Muscle layer of colon (tissue), 2 donors: ENCODE measurements at regions not wholly inside any gene's neighbourhood (a gene's known extent, or its start where the extent isn't known, plus 50 kb on each side); places are given as distances from the start of the nearest gene placed in this dataset.

Source experiments
- H3K27ac ChIP-seq: one replicate; pipeline ENCODE4 v1.7.0; 2013; ENCODE audit warnings: low read depth, mild to moderate bottlenecking, low read length, moderate library complexity
- H3K27me3 ChIP-seq, 2 donors: one replicate each; pipeline ENCODE4 v1.7.0; 2013; ENCODE audit warnings: low read length in 2 of 2, mild to moderate bottlenecking in 2 of 2; ENCODE audit not compliant: insufficient read depth in 2 of 2, control insufficient read depth in 1 of 2
- H3K36me3 ChIP-seq: one replicate; pipeline ENCODE4 v1.7.0; 2013; ENCODE audit warnings: mild to moderate bottlenecking, low read length; ENCODE audit not compliant: insufficient read depth
- H3K4me1 ChIP-seq: one replicate; pipeline ENCODE4 v1.7.0; 2013; ENCODE audit warnings: mild to moderate bottlenecking, low read length; ENCODE audit not compliant: insufficient read depth
- H3K4me3 ChIP-seq, 2 donors: one replicate each; pipeline ENCODE4 v1.7.0; 2013; ENCODE audit warnings: low read length in 2 of 2, low read depth in 1 of 2, mild to moderate bottlenecking in 1 of 2, moderate library complexity in 1 of 2
- H3K9ac ChIP-seq: one replicate; pipeline ENCODE4 v1.7.0; 2013; ENCODE audit warnings: low read length
- H3K9me3 ChIP-seq: one replicate; pipeline ENCODE4 v1.7.0; 2013; ENCODE audit warnings: mild to moderate bottlenecking, low read length
- donor health status: abdominal sarcoma.
- donor health status: Adenocarcinoma of cecum.

DNA sequence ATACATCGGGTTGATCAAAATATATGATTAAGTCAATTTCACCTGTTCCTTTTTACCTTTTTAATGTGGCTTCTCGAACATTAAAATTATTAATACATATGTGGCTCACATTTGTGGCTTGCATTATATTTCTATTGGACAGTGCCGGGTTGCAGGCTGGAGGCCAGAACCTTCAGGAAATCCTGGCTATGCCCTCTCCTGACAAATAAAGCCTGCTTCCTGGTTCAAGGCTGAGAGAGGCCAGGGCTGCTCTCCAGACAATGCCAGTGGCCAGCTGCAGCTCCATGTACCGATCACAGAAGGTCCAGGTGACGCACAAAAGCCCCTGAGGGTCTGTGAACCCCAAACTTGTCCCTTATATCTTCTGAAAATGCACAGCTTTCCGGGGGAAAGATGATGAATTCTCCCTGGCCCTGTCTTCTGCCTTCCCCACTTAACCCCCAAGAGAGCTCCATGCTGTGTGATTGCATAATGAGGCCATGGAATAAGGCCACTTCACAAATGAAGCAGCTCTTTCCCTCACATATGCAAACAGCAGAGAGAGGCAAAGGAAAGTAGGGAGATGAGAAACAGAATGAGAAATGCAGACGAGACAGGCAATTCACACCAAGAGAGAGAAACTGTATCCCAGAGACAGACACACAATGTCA is 241.2 kb downstream of the BCOR start:
- Histone ChIP-seq H3K27me3 (no peaks in the 10 kb centered on the region), H3K9me3 (no peaks in the 10 kb centered on the region), H3K27ac (no peak overlapping the region), H3K9ac (no peak overlapping the region), H3K36me3 (no peaks in the 10 kb centered on the region), H3K4me1 (no peaks in the 10 kb centered on the region), H3K4me3 (no peak overlapping the region)

DNA sequence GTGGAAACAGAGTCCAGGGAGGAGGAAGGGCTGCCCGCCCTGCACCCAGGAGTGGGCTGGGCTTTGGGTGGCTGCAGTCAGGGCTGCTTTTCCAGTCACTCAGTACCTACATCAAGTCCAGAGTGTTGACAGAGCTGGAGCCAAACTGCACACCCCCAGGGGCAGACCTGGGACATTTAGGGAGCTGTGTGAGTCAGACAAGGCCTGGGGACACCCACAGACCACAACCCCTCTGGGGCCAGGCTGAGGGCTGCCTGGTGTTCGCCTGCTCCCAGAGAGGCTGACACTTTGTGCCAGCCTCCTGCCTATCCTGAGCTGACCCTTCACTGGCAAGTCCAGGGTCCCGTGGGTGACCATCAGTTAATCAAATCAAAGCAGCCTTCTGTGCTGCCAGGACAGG is 240.0 kb downstream of the BCOR start:
- Histone ChIP-seq H3K9ac (no peak overlapping the region), H3K9me3 (no peaks in the 10 kb centered on the region), H3K27ac (no peak overlapping the region), H3K36me3 (no peaks in the 10 kb centered on the region), H3K4me3 (no peak overlapping the region), H3K4me1 (no peaks in the 10 kb centered on the region), H3K27me3 (peaks cover 0 to 2% of the 10 kb centered on the region in 2 donors)

DNA sequence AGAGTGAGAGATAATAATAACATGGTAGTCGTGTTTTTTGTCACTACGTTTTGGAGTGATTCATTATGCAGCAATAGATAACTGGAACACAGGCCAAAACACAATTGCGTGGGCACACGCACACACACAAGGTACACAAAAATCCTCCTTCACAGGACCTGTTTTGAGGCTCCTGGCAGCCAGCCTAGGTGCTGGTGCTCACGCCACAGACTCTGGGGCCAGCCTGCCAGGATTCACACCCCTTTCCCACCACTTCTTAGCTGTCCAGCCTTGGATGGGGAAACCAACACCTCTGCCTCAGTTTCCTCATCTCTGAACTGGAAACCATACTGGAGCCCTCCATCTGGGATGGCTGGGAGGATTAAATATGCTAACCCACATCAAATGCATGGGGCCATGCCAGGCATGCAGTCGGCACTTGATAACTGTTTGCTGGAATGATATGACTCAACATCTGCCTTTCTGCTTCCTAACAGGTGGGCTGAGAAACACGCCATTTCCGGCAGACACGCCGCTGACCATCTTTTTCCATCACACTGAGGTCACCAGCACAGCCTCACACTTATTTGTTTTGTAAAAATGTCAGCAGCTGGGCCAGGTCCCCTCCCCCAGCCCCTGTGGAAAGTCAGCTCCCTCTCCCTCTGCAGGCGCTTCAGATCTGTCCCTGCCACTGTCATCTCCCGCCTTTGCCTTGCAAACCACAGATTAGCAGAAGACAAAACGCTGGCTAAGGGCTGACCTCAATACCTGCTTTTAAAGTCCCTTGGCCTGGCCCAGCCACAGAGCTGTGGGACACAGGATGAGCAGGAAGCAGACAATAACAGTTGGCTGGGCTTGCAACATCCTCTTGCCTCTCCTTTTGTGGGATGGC is 237.5 kb downstream of the BCOR start:
- H3K36me3 ChIP-seq, result no peaks in the 10 kb centered on the region
- no peak overlapping the region for H3K9ac ChIP-seq
- H3K9me3 ChIP-seq, result no peaks in the 10 kb centered on the region
- peaks cover 0 to 4% of the 10 kb centered on the region in 2 donors for H3K27me3 ChIP-seq
- H3K4me1 ChIP-seq, result no peaks in the 10 kb centered on the region
- no peak overlapping the region for H3K27ac ChIP-seq
- no peak overlapping the region for H3K4me3 ChIP-seq

DNA sequence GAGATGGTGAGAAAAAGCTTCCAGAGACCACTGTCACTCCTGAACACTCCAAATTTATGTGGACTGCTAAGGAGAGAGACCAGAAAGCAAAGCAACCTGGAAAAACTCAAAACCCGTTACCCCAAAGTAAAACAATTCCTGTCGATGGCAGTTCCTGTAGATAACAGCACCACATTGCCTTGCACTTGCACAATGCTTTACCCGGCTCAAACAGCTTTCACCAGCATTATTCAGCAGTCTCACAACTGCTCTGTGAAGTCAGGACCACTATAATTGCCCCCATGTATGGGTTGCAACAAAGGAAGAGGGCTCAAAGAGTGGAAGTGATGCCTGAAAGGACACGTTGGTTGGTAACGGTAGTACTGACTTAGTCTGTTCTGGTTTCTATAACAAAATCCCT is 234.8 kb downstream of the BCOR start:
- Histone ChIP-seq H3K4me1 (no peaks in the 10 kb centered on the region), H3K9ac (no peak overlapping the region), H3K27me3 (peaks cover 0 to 4% of the 10 kb centered on the region in 2 donors), H3K27ac (no peak overlapping the region), H3K36me3 (no peaks in the 10 kb centered on the region), H3K4me3 (no peak overlapping the region), H3K9me3 (no peaks in the 10 kb centered on the region)

GRCh38 chrX:39866229-39866628 is 231.5 kb downstream of the BCOR start:
- no peak overlapping the region for H3K27ac ChIP-seq
- H3K9ac ChIP-seq, result no peak overlapping the region

DNA sequence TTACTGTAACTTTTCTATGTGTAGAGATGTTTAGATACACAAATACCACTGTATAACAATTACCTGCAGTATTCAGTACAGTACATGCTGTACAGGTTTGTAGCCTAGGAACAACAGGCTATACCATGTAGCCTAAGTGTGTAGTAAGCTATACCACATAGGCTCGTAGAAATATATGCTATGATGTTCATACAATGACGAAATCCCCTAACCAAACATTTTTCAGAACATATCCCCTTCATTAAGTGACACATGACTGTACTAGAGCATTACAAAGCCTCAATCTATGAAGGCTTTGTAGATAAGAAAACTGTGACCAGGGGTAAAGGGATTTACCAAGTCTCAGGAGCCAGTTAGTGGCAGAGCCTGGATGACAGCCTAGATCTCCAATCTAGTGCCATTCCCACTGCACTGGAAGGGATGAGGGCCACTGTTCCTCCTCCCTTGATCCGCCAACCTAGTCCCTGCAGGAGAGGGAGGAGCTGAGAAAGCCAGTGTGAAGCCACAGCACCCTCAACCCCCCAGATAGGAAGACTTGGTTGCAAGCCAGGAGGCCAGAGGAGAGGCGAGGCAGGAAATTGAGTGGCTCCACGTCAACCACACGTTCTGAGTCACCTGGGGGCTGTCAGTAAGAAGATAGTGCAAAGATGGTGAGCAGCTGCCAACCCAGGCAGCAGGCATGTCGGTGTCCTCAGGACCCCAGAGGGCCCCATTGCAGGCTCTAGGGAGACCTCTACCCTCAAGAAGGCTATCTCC is 227.7 kb downstream of the BCOR start:
- Histone ChIP-seq H3K4me1 (no peaks in the 10 kb centered on the region), H3K27ac (no peak overlapping the region), H3K27me3 (no peaks in the 10 kb centered on the region), H3K9ac (no peak overlapping the region), H3K9me3 (no peaks in the 10 kb centered on the region), H3K36me3 (no peaks in the 10 kb centered on the region), H3K4me3 (no peak overlapping the region)

More at GRCh38 chrX:39866229-39866628, 231.5 kb downstream of the BCOR start:
- no peaks in the 10 kb centered on the region for H3K36me3 ChIP-seq
- no peaks in the 10 kb centered on the region for H3K4me1 ChIP-seq
- peaks cover 0 to 4% of the 10 kb centered on the region in 2 donors for H3K27me3 ChIP-seq
- no peaks in the 10 kb centered on the region for H3K9me3 ChIP-seq
- no peak overlapping the region for H3K4me3 ChIP-seq

GRCh38 chrX:39871648-39872047 is 226.1 kb downstream of the BCOR start:
- no peaks in the 10 kb centered on the region for H3K4me1 ChIP-seq
- no peak overlapping the region for H3K27ac ChIP-seq
- no peaks in the 10 kb centered on the region for H3K36me3 ChIP-seq
- H3K9me3 ChIP-seq, result no peaks in the 10 kb centered on the region
- no peak overlapping the region for H3K9ac ChIP-seq
- H3K27me3 ChIP-seq, result no peaks in the 10 kb centered on the region
- H3K4me3 ChIP-seq, result no peak overlapping the region

DNA sequence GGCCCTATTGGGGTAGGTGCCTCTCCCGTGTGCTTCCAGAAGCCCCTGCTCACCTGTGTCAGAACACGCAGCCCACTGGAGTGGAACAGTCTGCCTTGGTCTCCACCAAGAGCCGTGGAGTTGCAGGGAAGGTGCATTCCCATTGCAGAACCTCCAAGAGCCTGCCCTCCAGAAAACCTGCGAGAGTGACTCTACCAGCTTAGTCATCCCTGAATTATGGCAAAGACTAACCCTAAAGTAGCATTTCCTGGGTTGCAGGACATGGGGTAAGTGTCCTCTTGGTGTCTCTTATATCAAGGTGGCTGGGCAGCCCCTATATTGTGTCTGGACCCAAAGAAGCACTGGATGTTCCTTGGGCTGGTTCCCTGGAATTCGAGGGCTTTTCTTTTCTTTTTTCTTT is 224.6 kb downstream of the BCOR start:
- no peaks in the 10 kb centered on the region for H3K27me3 ChIP-seq
- H3K4me3 ChIP-seq, result no peak overlapping the region
- no peaks in the 10 kb centered on the region for H3K4me1 ChIP-seq
- no peaks in the 10 kb centered on the region for H3K9me3 ChIP-seq
- H3K9ac ChIP-seq, result no peak overlapping the region
- no peaks in the 10 kb centered on the region for H3K36me3 ChIP-seq
- no peak overlapping the region for H3K27ac ChIP-seq

DNA sequence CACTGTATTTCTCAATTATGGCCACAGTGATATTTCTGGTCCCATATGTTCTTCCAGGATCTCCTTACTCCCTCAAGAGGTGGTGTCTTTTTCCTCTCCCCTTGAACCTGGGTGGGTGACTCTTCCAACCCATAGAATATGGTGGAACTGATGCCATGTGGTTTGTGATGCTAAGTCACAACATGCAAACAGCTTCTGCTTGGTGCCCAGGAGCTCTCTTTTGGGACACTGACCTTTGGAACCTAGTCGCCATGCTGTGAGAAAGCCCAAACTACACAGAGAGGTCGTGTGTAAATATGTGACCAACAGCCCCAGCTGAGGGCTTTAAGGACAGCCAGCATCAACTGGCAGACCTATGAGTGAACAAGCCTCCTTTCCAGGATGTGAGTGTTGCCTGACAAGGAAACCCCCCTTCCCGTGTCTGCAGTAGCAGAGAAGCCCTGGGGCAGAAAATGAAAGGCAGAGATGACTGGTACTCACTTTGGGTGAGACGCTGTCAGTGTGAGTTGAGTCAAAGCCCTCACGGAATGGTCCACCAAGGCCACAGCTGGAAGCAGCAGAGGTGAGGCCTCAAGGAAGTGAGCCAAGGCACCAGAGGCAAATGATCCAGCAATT is 223.4 kb downstream of the BCOR start:
- H3K27me3 ChIP-seq, result no peaks in the 10 kb centered on the region
- H3K36me3 ChIP-seq, result no peaks in the 10 kb centered on the region
- H3K27ac ChIP-seq, result no peak overlapping the region

GRCh38 chrX:39875834-39876628 is 221.7 kb downstream of the BCOR start:
- Histone ChIP-seq H3K9me3 (no peaks in the 10 kb centered on the region), H3K27me3 (no peaks in the 10 kb centered on the region), H3K4me1 (no peaks in the 10 kb centered on the region), H3K27ac (no peak overlapping the region), H3K4me3 (no peak overlapping the region), H3K9ac (no peak overlapping the region), H3K36me3 (no peaks in the 10 kb centered on the region)

More for the DNA sequence above, 223.4 kb downstream of the BCOR start:
- Histone ChIP-seq H3K4me3 (no peak overlapping the region), H3K9me3 (no peaks in the 10 kb centered on the region), H3K9ac (no peak overlapping the region), H3K4me1 (no peaks in the 10 kb centered on the region)
